Parathyroid adenoma (tissue), 2 donors: ENCODE measurements at regions not wholly inside any gene's neighbourhood (a gene's known extent, or its start where the extent isn't known, plus 50 kb on each side); places are given as distances from the start of the nearest gene placed in this dataset.
"Not testable (repeated sequence)": the region's sequence is repeated elsewhere in the genome, so short reads cannot be mapped to it uniquely, and the experiment has no call there.

Experiments used
- H2AFZ ChIP-seq: fragments of 300-600 bp; sonication (generic); one replicate; pipeline ENCODE4 v1.7.0; 2017; ENCODE audit warnings: antibody characterized with exemption, mild to moderate bottlenecking
- H3K27ac ChIP-seq: fragments of 300-600 bp; sonication (generic); one replicate; pipeline ENCODE4 v1.7.0; 2017
- H3K27me3 ChIP-seq: fragments of 300-600 bp; sonication (generic); one replicate; pipeline ENCODE4 v1.7.0; 2017; ENCODE audit warnings: low read length; ENCODE audit not compliant: control insufficient read depth, insufficient read depth
- H3K36me3 ChIP-seq: fragments of 300-600 bp; sonication (generic); one replicate; pipeline ENCODE4 v1.7.0; 2017; ENCODE audit warnings: low read length; ENCODE audit not compliant: control insufficient read depth, insufficient read depth
- H3K4me1 ChIP-seq: fragments of 300-600 bp; sonication (generic); one replicate; pipeline ENCODE4 v1.7.0; 2017; ENCODE audit warnings: control low read depth
- H3K4me2 ChIP-seq: fragments of 300-600 bp; sonication (generic); one replicate; pipeline ENCODE4 v1.7.0; 2017; ENCODE audit warnings: low read length
- H3K4me3 ChIP-seq: fragments of 300-600 bp; sonication (generic); one replicate; pipeline ENCODE4 v1.7.0; 2017; ENCODE audit warnings: low read depth, low read length
- H3K79me2 ChIP-seq: fragments of 300-600 bp; sonication (generic); one replicate; pipeline ENCODE4 v1.7.0; 2017; ENCODE audit warnings: control low read depth
- H3K9ac ChIP-seq: fragments of 300-600 bp; sonication (generic); one replicate; pipeline ENCODE4 v1.7.0; 2017; ENCODE audit warnings: mild to moderate bottlenecking
- H3K9me3 ChIP-seq: fragments of 300-600 bp; sonication (generic); one replicate; pipeline ENCODE4 v1.7.0; 2017; ENCODE audit warnings: low read length; ENCODE audit not compliant: control insufficient read depth
- TF ChIP-seq, protein P1 (sequence below): fragments of 300-600 bp; sonication (generic); IDR thresholded peaks from one replicate; pipeline ENCODE4 v1.7.0; 2017; ENCODE audit warnings: antibody characterized with exemption, mild to moderate bottlenecking
- donor health status: primary hyperparathyroidism.

GRCh38 chr11:23318670-23319069 is 458.4 kb upstream of the CCDC179 start:
- no peak overlapping the region for H3K4me3 ChIP-seq
- H3K4me1 ChIP-seq, result no peaks in the 10 kb centered on the region
- TF ChIP-seq, protein P1, sequence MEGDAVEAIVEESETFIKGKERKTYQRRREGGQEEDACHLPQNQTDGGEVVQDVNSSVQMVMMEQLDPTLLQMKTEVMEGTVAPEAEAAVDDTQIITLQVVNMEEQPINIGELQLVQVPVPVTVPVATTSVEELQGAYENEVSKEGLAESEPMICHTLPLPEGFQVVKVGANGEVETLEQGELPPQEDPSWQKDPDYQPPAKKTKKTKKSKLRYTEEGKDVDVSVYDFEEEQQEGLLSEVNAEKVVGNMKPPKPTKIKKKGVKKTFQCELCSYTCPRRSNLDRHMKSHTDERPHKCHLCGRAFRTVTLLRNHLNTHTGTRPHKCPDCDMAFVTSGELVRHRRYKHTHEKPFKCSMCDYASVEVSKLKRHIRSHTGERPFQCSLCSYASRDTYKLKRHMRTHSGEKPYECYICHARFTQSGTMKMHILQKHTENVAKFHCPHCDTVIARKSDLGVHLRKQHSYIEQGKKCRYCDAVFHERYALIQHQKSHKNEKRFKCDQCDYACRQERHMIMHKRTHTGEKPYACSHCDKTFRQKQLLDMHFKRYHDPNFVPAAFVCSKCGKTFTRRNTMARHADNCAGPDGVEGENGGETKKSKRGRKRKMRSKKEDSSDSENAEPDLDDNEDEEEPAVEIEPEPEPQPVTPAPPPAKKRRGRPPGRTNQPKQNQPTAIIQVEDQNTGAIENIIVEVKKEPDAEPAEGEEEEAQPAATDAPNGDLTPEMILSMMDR, result no peak
- H3K27ac ChIP-seq, result no peak overlapping the region
- H2AFZ ChIP-seq, result no peak overlapping the region
- H3K9me3 ChIP-seq, result no peaks in the 10 kb centered on the region
- H3K4me2 ChIP-seq, result no peak overlapping the region
- no peak overlapping the region for H3K9ac ChIP-seq
- H3K27me3 ChIP-seq, result no peaks in the 10 kb centered on the region
- no peaks in the 10 kb centered on the region for H3K79me2 ChIP-seq
- no peaks in the 10 kb centered on the region for H3K36me3 ChIP-seq

DNA sequence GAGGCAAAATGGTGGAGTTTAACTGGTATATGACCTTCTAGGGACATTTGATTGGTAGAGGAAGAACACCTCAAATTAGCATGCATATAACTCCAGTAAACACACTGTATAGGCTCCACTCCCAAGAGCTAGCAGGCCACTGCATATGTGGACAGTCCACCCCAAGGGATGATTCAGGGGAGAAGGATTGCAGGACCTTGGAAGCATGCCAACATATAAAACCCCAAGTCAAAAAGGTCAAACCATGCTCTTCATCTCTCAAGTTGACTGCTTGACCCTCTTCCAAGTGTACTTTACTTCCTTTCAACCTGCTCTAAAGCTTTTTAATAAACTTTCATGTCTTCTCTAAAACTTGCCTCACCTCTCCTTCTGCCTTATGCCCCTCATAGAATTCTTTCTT is 459.9 kb upstream of the CCDC179 start:
- H3K4me2 ChIP-seq, result no peak overlapping the region
- H3K27me3 ChIP-seq, result no peaks in the 10 kb centered on the region
- TF ChIP-seq, protein P1, result no peak
- no peaks in the 10 kb centered on the region for H3K36me3 ChIP-seq
- no peaks in the 10 kb centered on the region for H3K9me3 ChIP-seq
- H3K27ac ChIP-seq, result no peak overlapping the region
- no peak overlapping the region for H2AFZ ChIP-seq
- H3K4me3 ChIP-seq, result no peak overlapping the region
- no peak overlapping the region for H3K9ac ChIP-seq
- no peaks in the 10 kb centered on the region for H3K79me2 ChIP-seq
- H3K4me1 ChIP-seq, result no peaks in the 10 kb centered on the region

DNA sequence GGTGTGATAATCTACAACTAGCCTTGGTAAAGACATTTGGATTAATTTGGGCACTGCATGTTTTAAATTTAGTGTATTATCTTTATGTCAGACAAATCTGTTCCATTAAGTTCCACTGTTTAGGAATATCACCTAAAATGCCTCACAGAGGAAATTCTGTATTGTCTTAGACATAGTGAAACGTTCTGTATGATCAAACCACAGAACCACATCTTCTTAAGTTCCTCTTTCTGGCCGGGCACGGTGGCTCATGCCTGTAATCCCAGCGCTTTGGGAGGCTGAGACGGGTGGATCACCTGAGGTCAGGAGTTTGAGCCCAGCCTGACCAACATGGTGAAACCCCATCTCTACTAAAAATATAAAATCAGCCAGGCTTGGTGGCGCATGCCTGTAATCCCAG is 475.3 kb upstream of the CCDC179 start:
- not testable (repeated sequence) for H3K4me2 ChIP-seq, H2AFZ ChIP-seq, H3K9ac ChIP-seq, H3K27me3 ChIP-seq, H3K9me3 ChIP-seq, H3K4me3 ChIP-seq, H3K27ac ChIP-seq, H3K79me2 ChIP-seq, H3K4me1 ChIP-seq, H3K36me3 ChIP-seq

DNA sequence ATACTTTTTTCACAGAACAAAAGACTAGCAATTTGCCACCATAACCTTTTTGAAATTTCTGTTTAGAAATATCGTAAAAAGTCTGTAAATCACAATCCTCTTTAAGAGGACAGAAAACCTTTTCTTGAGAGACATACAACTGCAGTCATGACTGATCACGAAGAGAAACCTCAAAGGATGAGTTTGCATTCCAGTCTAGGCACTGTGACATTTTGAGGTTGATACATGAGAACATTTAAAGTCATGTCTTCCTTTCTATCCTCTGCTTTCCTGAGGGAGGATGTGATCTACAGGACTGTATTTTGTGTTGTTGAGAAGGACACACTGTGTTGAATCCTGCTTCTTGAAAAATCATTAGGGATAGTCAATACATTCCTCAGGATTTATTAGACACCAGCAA is 476.7 kb upstream of the CCDC179 start:
- Histone ChIP-seq H3K4me1 (no peaks in the 10 kb centered on the region), H3K4me3 (no peak overlapping the region), H3K9ac (no peak overlapping the region), H3K4me2 (no peak overlapping the region), H3K79me2 (no peaks in the 10 kb centered on the region), H3K9me3 (no peaks in the 10 kb centered on the region), H3K27ac (no peak overlapping the region), H2AFZ (no peak overlapping the region), H3K27me3 (no peaks in the 10 kb centered on the region), H3K36me3 (no peaks in the 10 kb centered on the region)
- TF ChIP-seq, protein P1, result no peak

GRCh38 chr11:23353611-23354010 is 493.3 kb upstream of the CCDC179 start:
- H3K4me1 ChIP-seq, result no peaks in the 10 kb centered on the region
- H3K4me3 ChIP-seq, result no peak overlapping the region
- no peaks in the 10 kb centered on the region for H3K79me2 ChIP-seq
- no peak overlapping the region for H3K9ac ChIP-seq
- H3K27me3 ChIP-seq, result no peaks in the 10 kb centered on the region
- H2AFZ ChIP-seq, result no peak overlapping the region
- H3K27ac ChIP-seq, result no peak overlapping the region
- no peaks in the 10 kb centered on the region for H3K9me3 ChIP-seq
- TF ChIP-seq, protein P1, result no peak
- H3K36me3 ChIP-seq, result no peaks in the 10 kb centered on the region
- no peak overlapping the region for H3K4me2 ChIP-seq
